ENCODE measurements at regions not wholly inside any gene's neighbourhood (a gene's known extent, or its start where the extent isn't known, plus 50 kb on each side); places are given as distances from the start of the nearest gene placed in this dataset.
A peak's percentile ranks its signal among the peaks of the same experiment; 100 is the strongest.

DNA sequence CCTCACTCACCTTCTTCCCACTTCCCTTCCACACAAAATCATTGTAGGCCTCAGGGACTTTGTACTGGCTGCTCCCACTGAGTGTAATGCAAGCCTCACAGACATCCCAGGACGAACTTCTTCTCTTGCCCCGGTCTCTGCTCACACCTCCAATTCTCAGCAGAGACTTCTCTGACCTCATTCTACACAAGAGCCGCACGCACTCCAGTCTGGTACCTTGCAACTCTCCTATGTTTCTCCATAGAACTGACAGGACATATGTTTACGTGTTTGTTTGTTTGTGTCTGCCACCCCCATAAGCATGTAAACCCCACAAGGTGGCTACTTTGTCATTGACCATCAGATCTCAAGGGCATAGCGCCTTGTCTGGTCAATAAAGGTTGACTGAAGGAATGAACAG is 350.8 kb downstream of the AJAP1 start:
- DNase-seq (ENCODE audit: low spot score) = no peak

DNA sequence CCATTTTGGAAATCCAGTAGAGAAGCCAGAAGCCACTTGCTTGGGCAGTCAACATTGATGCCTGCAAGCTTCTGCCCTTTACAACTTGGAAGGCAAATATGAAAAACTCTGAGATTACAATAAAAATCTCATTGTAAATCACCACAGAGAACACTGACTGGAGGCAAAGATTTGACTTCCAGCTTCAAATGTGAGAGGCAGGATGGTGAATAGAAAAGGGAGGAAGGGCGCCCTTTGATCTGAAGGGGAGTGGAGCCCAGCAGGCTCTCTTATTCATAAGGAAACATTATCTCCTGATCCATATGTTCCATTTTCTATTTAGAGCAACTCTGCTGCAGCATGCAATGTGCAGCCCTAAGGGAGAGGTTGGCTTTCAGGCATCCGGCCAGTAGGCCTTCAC is 348.3 kb downstream of the AJAP1 start:
- DNase-seq (ENCODE audit: low spot score) = peak; percentile 5

DNA sequence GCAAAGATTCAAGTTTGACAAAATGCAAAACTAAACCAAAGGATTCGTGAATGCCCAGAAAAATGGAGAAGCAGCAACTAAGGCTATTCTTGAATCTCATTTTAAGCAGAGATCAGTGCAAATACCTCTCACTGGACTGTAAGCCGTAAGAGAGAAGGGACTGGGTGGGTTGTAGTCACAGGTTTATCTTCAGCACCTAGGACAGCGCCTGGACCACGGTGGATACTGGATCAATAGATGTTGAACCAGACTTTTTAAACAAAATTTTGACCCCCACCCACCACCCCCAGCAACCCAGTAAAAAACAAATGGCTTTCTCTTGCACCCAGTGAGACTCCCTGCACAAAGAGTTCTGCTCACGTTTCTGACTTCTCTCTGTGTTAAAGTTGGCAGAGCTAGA is 347.1 kb downstream of the AJAP1 start:
- peak; percentile 58 for DNase-seq (ENCODE audit: low spot score)

DNA sequence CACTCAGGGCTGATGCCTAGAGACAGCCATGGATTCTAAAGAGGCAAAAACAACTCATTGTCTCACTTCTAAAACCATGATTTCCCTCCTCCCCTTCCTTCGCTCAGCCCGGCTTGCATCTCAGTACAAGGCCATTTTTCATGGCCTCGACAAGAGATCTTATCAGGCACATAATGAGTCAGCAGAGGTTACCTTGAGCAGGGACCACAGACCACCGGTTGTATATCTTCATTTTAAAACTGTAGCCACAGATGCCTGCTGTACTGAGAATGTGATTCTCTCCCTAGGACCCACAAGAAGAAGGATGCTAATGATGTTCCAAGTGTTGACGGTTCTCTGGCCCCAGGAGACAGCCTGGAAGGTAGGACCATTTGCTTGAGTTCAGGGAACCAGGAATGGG is 331.9 kb downstream of the AJAP1 start:
- DNase-seq (ENCODE audit: low spot score) = no peak

DNA sequence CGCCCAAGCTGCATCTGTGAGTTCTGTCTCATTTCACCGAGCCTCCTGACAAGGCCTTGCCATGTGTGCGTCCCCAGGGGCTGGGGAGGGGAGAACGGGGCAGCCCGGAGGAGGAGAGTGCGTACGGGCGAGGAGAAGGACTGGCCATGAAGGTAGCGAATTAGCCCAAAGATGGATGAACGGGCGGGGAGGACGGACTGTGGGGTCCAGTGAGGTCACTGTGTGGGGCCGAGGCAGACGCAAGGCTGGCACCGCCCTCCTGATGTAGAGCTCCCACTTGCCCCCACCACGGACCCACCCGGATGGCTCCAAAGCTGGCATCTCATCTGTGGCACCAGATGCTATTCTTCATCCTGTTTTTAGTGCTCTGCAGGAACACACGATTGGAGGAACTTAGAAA is 330.4 kb downstream of the AJAP1 start:
- no peak for DNase-seq (ENCODE audit: low spot score)

DNA sequence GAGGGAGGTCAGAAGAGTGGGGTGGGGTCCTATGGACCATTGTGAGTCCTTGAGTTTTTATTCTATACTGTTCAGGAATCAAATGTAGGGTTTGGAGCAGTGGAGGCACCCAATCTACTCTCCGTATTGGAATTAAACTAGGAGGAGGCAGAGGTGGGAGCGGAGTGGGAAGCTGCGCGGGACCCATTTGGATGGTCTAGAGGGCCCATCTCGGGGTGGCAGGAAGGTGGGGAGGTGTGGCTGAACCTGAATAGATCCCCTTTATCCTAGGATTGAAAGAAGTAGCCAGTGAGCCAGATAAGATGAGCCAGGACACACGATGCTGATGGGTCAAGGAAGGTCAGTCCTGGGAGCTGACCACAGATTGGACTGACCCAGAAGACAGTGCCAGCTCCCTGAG is 325.8 kb downstream of the AJAP1 start:
- DNase-seq (ENCODE audit: low spot score) = no peak

DNA sequence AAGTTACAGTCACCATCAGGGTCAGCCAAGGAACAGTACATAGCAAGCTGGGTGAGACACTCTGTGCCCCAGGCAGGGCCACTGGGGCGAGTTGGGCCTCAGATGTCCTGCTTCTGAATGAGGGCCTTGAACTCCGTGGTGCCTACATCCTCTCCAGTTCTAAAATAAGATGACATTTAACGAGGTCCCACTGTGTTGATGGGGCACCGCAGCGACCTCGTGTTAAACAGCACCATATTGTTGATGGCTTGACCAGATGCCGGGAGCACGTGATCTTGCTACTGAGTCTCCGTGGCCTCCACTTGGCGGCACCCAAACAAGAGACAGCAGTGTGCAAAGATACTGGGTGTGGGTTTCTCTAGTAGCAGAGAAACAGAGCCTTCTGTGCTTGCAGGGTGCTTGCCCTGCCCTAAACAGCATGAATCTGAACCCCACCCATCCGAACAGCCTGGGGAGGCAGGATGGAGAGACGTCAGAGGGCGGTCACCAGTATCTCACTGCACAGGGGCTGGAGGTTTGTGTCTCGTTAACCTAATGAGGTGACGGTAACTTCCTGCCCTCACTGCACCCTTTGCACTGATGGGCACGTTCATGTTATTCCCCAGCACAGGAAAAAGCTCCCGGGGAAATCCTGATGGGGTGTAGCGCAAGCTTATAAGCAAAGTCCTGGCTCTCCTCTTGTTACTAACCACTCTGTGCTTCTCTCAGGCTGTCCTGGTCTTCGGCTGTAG is 324.4 kb downstream of the AJAP1 start:
- DNase-seq (ENCODE audit: low spot score) = no peak

DNA sequence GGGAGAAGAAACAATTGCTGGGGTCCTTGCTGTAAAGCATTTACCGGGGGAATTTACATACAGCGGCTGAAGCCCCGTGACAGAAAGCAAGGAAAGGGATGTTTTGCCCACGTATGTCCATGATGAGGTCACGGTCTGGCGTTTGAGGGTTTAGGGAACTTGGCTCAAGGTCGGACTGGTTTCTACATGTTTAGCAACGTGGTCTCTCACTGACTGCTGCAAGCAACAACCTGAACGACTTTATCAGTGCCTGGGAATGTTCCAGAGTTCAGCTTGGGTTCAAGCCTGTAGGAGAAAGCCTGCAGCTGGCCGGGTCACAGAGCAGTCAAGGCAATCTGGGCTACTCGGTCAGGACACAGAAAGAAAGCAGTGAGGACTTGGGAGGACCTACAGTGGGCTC is 323.3 kb downstream of the AJAP1 start:
- peak; percentile 26 for DNase-seq (ENCODE audit: low spot score)

DNA sequence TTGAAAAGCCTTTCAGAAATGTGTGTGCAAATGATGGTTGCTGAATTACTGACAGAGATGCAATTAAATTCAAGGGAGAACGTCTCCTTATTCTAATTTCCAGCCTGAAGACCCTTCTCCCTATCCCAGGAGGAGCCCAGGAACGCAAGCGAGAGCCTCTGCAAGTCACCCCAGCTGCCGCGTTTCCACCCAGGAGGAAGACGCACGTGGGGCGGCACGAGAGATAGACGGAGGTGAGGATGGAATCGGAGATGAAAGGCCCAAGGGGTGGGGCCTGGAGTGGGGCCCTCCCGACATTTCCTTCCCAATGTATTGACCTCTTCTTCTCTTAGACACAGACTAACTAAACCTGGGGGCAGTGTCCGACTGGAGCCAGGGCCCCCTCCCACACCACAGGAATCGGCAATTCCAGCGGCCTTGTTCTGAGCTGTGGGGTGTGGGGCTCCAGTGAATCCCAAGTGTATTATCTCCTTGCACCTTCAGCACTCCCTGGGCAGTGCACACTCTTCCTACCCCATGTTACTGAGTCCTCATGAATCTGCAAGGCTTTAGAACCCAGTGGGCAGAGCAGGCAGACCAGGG is 322.5 kb downstream of the AJAP1 start:
- peak; percentile 28 for DNase-seq (ENCODE audit: low spot score)

DNA sequence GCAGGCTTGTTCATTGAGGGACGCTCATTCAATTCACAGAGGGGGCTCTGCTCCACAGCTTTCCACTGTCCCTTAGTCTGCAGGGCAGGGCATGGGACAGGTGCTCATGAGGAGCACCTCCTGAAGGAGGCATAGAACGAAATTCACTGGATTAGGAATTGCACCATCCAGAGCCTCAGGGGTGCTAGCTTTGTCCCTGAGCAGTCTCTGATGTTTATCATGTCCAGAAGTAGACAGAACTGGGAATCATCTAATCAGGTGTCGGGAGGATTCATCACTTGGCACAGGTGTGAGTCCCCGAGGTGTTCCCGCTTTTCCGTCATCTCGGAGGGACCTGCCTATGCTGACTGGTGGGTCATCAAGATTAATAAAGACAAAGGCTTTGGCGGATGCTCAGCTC is 321.4 kb downstream of the AJAP1 start:
- peak; percentile 29 for DNase-seq (ENCODE audit: low spot score)

DNA sequence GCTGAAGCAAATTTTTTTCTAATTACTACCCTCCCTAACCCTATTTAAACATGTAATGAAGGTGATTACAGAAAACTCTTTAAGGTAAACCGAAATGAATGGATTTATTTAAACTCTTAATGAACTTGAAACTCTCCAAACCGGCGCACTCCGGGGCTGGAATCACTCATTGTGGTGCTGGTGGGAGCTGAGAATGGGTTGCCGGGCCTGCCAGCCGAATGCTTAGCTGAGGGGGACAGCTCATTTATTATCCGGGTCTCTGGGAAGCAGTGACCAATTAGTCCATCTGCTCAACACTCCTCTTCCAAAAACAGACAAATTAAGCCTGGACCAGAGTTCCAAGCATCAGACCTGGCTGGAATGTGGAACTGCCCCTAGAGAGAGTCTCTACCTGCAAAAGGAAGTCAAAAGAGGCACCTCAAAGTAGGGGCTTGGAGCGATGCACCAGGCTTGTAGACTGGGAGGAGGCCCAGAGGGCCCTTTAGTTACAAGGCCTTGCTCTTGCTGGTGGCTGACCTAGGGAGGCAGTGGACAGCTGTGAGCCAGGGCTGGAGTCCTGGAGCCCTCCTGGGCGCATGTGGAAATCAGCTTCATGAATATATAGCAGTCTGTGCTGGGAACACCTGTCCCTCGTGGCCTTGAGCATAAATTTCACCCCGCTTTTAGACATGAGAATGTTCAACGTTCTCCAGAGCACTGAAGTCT is 320.7 kb downstream of the AJAP1 start:
- DNase-seq (ENCODE audit: low spot score) = peak; percentile 37

DNA sequence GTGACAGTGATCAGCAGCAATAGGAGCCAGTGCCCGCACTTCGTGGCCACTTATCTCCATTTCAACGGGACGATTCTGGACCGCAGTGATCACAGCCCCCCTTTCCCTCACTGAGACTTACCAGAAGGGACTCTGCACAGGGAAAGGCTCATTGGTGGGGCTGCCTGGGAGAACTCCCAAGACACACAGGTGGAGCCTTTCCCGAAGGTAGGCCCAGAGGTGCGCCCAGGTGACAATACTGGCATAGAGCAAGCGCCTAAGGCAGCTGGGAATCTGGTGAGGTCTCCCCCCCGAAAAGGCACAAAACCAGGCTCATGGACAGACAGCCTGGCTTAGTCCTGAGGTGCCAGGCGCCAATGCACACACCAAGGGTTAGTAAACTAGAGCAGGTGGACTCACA is 318.9 kb downstream of the AJAP1 start:
- peak; percentile 16 for DNase-seq (ENCODE audit: low spot score)

DNA sequence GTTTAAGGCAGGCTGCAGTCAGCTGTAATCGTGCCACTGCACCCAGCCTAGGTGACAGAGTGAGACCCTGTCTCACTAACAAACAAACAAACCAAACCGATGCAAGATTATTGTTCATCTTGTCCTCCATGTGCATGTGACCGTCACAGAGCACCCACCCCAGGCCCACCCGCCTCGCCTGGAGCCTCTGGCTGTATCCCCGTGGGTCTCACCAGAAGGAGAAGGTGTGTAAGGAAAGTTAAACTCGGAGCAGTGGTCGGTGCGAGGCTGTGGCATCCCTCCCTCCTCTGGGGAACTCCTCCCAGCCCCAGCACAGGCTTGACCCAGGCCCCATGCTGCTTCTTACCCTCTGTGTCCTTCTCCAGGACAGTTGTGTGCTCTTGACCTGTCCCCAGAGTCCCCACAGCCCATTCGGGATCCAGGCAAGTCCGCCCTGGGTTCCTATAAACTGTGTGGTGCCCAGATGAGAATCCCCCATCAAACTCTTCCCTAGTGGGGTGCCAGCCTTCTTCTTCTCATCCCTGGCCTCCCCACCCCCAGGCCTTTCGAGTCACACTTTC is 318.4 kb downstream of the AJAP1 start:
- DNase-seq (ENCODE audit: low spot score) = peak; percentile 34

DNA sequence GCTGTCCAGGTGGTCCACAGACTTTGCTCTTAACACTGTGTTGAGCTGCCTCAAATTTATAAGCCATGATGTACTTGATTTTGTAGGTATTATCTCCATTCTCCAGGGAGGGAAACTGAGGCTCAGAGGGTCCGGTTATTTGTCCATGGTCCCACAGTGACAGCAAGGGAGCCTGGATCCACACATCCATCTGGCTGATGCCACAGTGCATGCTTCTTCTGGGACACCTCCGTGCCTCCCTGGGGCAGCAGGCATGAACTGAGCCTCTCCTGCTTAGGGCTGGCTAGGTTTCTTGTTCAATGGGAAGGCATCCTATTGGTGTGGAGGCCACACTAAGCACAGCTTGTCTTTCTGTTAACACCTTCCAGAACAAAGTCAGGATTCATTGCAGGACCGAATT is 317.3 kb downstream of the AJAP1 start:
- peak; percentile 23 for DNase-seq (ENCODE audit: low spot score)

DNA sequence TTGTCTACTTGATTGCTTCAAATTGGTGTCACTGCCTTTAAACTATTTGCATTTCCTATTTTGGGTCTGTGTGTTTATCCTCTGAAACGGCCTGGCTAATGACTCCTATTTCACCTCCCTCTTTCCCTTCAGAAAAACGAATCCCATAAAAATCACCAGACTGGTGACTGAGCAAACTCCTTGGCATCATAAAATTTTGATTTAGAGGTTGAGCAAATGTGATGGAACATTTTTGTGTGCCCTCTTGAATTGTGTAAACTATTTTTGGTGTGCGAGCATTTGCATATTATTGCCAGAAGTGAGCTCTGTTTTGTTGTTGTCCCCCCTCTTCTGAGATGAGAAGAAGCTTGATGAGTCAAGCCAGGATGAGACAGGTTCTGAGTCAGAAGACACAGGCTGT is 316.1 kb downstream of the AJAP1 start:
- no peak for DNase-seq (ENCODE audit: low spot score)

DNA sequence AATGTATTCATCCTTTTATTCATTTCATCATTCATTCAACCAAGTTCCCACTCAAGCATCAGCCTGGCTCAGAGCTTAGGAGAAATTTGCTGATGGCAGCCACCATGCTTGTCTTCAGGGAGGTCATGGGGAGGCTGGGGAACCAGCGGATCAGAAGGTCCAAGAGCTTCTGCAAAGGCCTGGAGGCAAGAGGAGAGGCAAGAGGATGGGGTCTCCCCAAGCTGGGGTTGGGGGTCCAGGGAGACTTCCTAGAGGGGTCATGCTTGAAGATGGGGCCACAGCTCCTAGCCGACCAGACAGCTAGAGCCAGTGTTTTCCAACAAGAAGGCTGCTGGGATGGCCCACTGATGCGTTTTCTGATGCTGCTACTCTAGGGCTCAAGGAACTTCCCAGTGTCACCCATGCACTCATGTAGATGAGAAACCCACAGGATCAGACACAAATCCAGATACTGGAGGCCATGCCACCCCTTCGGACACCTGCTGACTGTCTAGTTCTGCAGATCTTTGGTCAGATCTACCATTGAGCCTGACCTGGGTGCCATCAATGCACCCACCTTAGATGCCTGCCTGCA is 315.2 kb downstream of the AJAP1 start:
- DNase-seq (ENCODE audit: low spot score) = peak; percentile 8

DNA sequence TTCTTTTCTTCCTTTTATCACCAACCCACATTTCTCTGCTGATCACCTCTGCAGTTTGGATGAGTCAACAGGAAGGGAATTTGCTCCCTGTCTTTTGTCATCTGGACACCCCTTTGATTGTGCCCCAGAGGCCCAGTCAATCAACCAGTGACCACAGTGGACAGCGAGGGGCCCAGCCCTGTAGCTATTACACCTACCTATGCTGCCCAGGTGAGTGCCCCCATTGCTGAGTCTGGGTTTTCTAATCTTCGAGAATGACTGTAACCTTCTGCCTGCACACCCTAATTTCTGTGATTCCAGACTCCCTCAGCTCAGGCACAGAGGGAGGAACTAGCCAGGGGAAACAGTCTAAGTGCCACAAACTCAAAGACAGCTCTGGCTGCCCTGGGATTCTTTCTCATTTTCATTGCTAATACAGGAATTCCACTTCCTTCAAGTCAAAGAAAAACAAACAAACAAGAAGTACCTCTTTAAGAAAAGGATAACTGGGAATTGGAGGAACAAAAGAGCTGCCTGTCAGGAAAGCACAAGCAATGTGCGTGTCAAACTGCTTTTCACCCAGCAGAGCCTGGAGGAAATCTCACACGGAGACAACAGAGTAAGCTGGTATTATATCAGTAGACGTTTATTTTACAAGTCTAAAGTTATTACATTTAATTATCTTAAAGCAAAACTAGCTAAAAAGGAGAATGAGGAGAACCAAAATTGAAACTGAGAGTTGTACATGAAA is 311.1 kb downstream of the AJAP1 start:
- DNase-seq (ENCODE audit: low spot score) = no peak

DNA sequence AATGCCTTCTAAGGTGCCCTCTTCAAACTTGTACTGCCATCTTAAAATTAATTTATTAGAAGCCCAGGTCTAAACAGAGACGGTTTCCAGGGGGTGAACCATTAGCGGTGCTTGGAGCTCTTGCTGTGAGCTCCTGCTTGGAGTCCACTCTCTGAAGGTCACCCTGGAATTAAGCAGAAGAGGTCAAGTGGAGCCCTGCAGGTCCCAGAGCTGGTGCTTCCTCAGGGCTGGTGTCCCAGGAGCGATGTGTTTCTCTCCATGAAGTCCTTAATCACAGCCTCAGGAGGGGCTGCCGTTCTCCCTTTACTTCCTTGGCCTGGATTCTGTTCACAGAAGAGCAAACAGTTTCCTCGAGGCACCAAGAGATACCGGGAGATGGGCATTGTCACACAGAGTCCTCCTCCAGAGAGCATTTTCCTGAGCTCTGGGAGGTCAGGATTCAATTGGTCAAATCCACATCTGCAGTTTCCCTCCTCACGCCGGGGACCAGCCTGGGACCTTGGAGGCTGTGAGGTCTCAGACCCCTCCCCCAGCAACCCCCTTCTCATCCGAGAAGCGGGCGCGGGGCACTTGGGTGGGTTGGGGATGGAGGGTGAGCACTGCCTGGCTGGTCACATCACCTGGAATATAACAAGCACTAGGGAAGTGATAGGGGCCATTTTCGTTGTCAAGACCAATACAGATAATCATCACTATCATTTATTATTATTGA is 310.4 kb downstream of the AJAP1 start:
- no peak for DNase-seq (ENCODE audit: low spot score)

DNA sequence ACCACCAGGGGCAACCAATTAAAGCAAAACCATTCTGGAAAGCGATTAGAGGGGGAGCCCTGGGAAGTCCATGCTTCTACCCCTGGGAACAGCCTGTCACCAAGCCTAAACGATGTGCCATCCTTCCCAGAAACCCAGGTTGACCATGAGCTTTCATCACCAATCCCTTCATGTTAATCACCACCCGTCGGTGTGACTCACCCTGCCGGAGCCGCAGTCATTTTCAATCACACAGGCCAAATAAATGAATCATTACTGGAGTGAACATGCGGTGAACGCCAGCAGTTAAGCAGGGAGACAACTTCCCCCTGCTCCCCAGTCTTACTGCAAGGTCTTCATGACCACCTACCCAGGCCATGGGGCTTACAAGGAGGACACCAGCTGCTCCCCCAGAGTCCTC is 308.8 kb downstream of the AJAP1 start:
- DNase-seq (ENCODE audit: low spot score) = no peak

DNA sequence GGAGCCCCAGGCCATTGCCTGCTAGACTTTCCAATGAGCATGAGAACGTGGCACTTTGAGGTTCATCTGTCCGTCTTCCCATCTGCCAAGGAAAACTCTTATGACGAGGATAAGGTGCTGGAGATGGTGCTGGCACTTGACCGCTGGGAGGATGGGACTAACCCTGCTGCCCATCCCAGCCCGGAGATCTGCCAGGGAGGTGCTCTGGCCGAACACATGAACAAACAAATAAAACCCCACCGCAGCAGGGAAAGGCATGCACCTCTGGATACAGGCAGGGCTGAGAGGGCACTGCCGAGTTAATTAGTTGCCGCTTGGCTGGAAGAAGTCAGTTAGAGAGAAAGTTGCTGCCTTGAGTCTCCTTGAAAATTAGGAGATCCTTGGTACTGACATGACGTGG is 308.4 kb downstream of the AJAP1 start:
- DNase-seq (ENCODE audit: low spot score) = no peak

DNA sequence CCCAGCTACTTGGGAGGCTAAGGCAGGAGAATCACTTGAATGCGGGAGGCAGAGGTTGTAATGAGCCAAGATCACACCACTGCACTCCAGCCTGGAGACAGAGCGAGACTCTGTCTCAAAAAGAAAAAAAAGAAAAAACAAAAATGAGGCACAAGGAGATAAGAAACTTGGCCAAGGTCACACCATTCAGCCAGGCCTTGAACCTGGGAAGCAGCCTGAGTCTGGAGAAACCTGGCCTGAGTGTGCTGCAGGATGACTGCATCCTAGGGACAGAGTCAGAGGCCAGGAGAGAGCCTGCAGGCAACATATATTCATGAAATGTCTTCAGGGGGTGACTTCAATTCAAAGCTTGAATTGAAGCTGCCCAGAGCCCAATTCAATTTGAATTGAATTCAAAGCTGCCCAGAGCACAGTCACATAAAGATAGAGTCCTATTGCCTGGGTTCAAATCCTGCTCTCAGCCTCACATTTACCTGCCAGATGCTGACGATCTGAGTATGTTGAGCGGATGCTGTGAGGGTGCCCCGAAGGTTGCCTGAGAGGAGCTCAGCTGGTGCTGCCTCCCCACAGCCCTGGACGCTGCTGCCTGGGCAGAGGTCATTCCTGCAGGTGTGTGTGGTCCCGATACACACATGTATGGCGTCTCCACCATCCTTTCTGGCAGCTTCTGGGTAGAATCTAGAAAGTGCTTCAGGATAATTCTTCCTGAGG is 307.7 kb downstream of the AJAP1 start:
- no peak for DNase-seq (ENCODE audit: low spot score)
